ENCODE measurements at regions not wholly inside any gene's neighbourhood (a gene's known extent, or its start where the extent isn't known, plus 50 kb on each side); places are given as distances from the start of the nearest gene placed in this dataset.

- Histone ChIP-seq H3K14ac (ENCODE audit: low read length) (no peak overlapping the region), H3K9me3 (ENCODE audit: insufficient read depth, low read depth, low read length) (peaks cover 4% of the 10 kb centered on the region), H3K18ac (ENCODE audit: low read length) (no peak overlapping the region), H3K79me2 (ENCODE audit: control insufficient read depth, insufficient read depth, low read length, poor library complexity) (no peaks in the 10 kb centered on the region), H2AFZ (ENCODE audit: insufficient read depth, low read length, poor library complexity) (no peak overlapping the region), H3K27ac (ENCODE audit: low read depth, low read length) (no peak overlapping the region), H2BK120ac (ENCODE audit: insufficient read depth, low read length, poor library complexity) (no peak overlapping the region), H3K4me1 (ENCODE audit: control insufficient read depth in 1 of 2, insufficient read depth in 2 of 2, low read length in 2 of 2) (peaks cover 3 to 7% of the 10 kb centered on the region in 2 experiments), H4K12ac (ENCODE audit: low read depth, low read length) (no peak overlapping the region), H3K4me2 (ENCODE audit: low read length) (no peak overlapping the region), H3K9ac (ENCODE audit: low read length) (no peak overlapping the region), H2BK12ac (ENCODE audit: low read length) (no peak overlapping the region), H3K79me1 (ENCODE audit: low read length) (peaks cover 4% of the 10 kb centered on the region), H4K91ac (ENCODE audit: low read depth, low read length) (no peak overlapping the region), H3K27me3 (ENCODE audit: insufficient read depth, low read length) (no peaks in the 10 kb centered on the region), H4K8ac (ENCODE audit: low read depth, low read length) (no peak overlapping the region), H2BK5ac (ENCODE audit: low read depth, low read length, poor library complexity) (no peak overlapping the region), H2AK5ac (ENCODE audit: low read length) (no peak overlapping the region), H3K4ac (ENCODE audit: low read depth, low read length) (no peak overlapping the region), H3K36me3 (ENCODE audit: control insufficient read depth in 1 of 2, insufficient read depth in 2 of 2, low read length in 2 of 2) (peaks cover 33 to 45% of the 10 kb centered on the region in 2 experiments), H3K23ac (ENCODE audit: low read length) (no peak overlapping the region), H3K4me3 (ENCODE audit: low read depth, low read length) (no peak overlapping the region)
- WGBS (ENCODE audit: extremely low coverage, insufficient coverage, insufficient read length) = no CpG with 5 or more reads among the region's 2 CpGs
- no peak for DNase-seq
These were observed 197.3 kb upstream of the RGS6 start for GRCh38 chr14:71734885-71735284.

- no peak overlapping the region for H2BK12ac ChIP-seq (ENCODE audit: low read length)
- H2BK120ac ChIP-seq (ENCODE audit: insufficient read depth, low read length, poor library complexity) = no peak overlapping the region
- H3K36me3 ChIP-seq (ENCODE audit: control insufficient read depth in 1 of 2, insufficient read depth in 2 of 2, low read length in 2 of 2) = peaks cover 21 to 33% of the 10 kb centered on the region in 2 experiments
- peaks cover 2% of the 10 kb centered on the region for H3K9me3 ChIP-seq (ENCODE audit: insufficient read depth, low read depth, low read length)
- peaks cover 6% of the 10 kb centered on the region for H3K79me1 ChIP-seq (ENCODE audit: low read length)
- H3K27me3 ChIP-seq (ENCODE audit: insufficient read depth, low read length) = no peaks in the 10 kb centered on the region
- H4K12ac ChIP-seq (ENCODE audit: low read depth, low read length) = no peak overlapping the region
- no peak overlapping the region for H2BK5ac ChIP-seq (ENCODE audit: low read depth, low read length, poor library complexity)
- H3K23ac ChIP-seq (ENCODE audit: low read length) = no peak overlapping the region
- H3K14ac ChIP-seq (ENCODE audit: low read length) = no peak overlapping the region
- H3K4me2 ChIP-seq (ENCODE audit: low read length) = no peak overlapping the region
- DNase-seq = no peak
- H4K91ac ChIP-seq (ENCODE audit: low read depth, low read length) = no peak overlapping the region
- no peak overlapping the region for H2AK5ac ChIP-seq (ENCODE audit: low read length)
- H3K79me2 ChIP-seq (ENCODE audit: control insufficient read depth, insufficient read depth, low read length, poor library complexity) = no peaks in the 10 kb centered on the region
- H3K4me1 ChIP-seq (ENCODE audit: control insufficient read depth in 1 of 2, insufficient read depth in 2 of 2, low read length in 2 of 2) = peaks cover 7 to 8% of the 10 kb centered on the region in 2 experiments
- no peak overlapping the region for H2AFZ ChIP-seq (ENCODE audit: insufficient read depth, low read length, poor library complexity)
- no peak overlapping the region for H3K4me3 ChIP-seq (ENCODE audit: low read depth, low read length)
- no peak overlapping the region for H3K27ac ChIP-seq (ENCODE audit: low read depth, low read length)
- no peak overlapping the region for H4K8ac ChIP-seq (ENCODE audit: low read depth, low read length)
- H3K4ac ChIP-seq (ENCODE audit: low read depth, low read length) = no peak overlapping the region
- no peak overlapping the region for H3K18ac ChIP-seq (ENCODE audit: low read length)
- H3K9ac ChIP-seq (ENCODE audit: low read length) = no peak overlapping the region
- WGBS (ENCODE audit: extremely low coverage, insufficient coverage, insufficient read length) = no CpG with 5 or more reads among the region's 3 CpGs
These were observed 194.5 kb upstream of the RGS6 start for GRCh38 chr14:71737760-71738159.

- Histone ChIP-seq H3K23ac (ENCODE audit: low read length) (no peak overlapping the region), H3K9ac (ENCODE audit: low read length) (no peak overlapping the region), H3K4ac (ENCODE audit: low read depth, low read length) (no peak overlapping the region), H3K14ac (ENCODE audit: low read length) (no peak overlapping the region), H2BK12ac (ENCODE audit: low read length) (no peak overlapping the region), H3K27ac (ENCODE audit: low read depth, low read length) (peak overlapping the region; percentile 54), H2BK5ac (ENCODE audit: low read depth, low read length, poor library complexity) (no peak overlapping the region), H2AK5ac (ENCODE audit: low read length) (no peak overlapping the region), H3K4me2 (ENCODE audit: low read length) (peak overlapping the region; percentile 13), H3K79me2 (ENCODE audit: control insufficient read depth, insufficient read depth, low read length, poor library complexity) (no peaks in the 10 kb centered on the region), H3K27me3 (ENCODE audit: insufficient read depth, low read length) (no peaks in the 10 kb centered on the region), H3K9me3 (ENCODE audit: insufficient read depth, low read depth, low read length) (peaks cover 2% of the 10 kb centered on the region), H4K12ac (ENCODE audit: low read depth, low read length) (no peak overlapping the region), H2AFZ (ENCODE audit: insufficient read depth, low read length, poor library complexity) (no peak overlapping the region), H4K8ac (ENCODE audit: low read depth, low read length) (no peak overlapping the region), H3K79me1 (ENCODE audit: low read length) (peaks cover 2% of the 10 kb centered on the region), H3K36me3 (ENCODE audit: control insufficient read depth in 1 of 2, insufficient read depth in 2 of 2, low read length in 2 of 2) (peaks cover 13 to 24% of the 10 kb centered on the region in 2 experiments), H3K4me1 (ENCODE audit: control insufficient read depth in 1 of 2, insufficient read depth in 2 of 2, low read length in 2 of 2) (peaks cover 4% of the 10 kb centered on the region in 2 experiments), H3K4me3 (ENCODE audit: low read depth, low read length) (no peak overlapping the region), H3K18ac (ENCODE audit: low read length) (no peak overlapping the region), H2BK120ac (ENCODE audit: insufficient read depth, low read length, poor library complexity) (no peak overlapping the region), H4K91ac (ENCODE audit: low read depth, low read length) (no peak overlapping the region)
- DNase-seq = peak; percentile 64 to 82
- WGBS (ENCODE audit: extremely low coverage, insufficient coverage, insufficient read length) = no CpG with 5 or more reads among the region's 5 CpGs
These were observed 192.8 kb upstream of the RGS6 start for GRCh38 chr14:71739273-71739990.

GRCh38 chr14:71741241-71741640 lies 191.0 kb upstream of the RGS6 start:
- DNase-seq = no peak
- Histone ChIP-seq H3K9me3 (ENCODE audit: insufficient read depth, low read depth, low read length) (peaks cover 2% of the 10 kb centered on the region), H3K4me1 (ENCODE audit: control insufficient read depth in 1 of 2, insufficient read depth in 2 of 2, low read length in 2 of 2) (peaks cover 4% of the 10 kb centered on the region in 2 experiments), H4K91ac (ENCODE audit: low read depth, low read length) (no peak overlapping the region), H3K79me1 (ENCODE audit: low read length) (peaks cover 2% of the 10 kb centered on the region), H4K12ac (ENCODE audit: low read depth, low read length) (no peak overlapping the region), H3K4me2 (ENCODE audit: low read length) (no peak overlapping the region), H2BK12ac (ENCODE audit: low read length) (no peak overlapping the region), H3K79me2 (ENCODE audit: control insufficient read depth, insufficient read depth, low read length, poor library complexity) (no peaks in the 10 kb centered on the region), H2AK5ac (ENCODE audit: low read length) (no peak overlapping the region), H3K4ac (ENCODE audit: low read depth, low read length) (no peak overlapping the region), H3K23ac (ENCODE audit: low read length) (no peak overlapping the region), H2BK5ac (ENCODE audit: low read depth, low read length, poor library complexity) (no peak overlapping the region), H3K27ac (ENCODE audit: low read depth, low read length) (no peak overlapping the region), H2BK120ac (ENCODE audit: insufficient read depth, low read length, poor library complexity) (no peak overlapping the region), H3K18ac (ENCODE audit: low read length) (no peak overlapping the region), H3K14ac (ENCODE audit: low read length) (no peak overlapping the region), H3K27me3 (ENCODE audit: insufficient read depth, low read length) (no peaks in the 10 kb centered on the region), H2AFZ (ENCODE audit: insufficient read depth, low read length, poor library complexity) (no peak overlapping the region), H3K9ac (ENCODE audit: low read length) (no peak overlapping the region), H4K8ac (ENCODE audit: low read depth, low read length) (no peak overlapping the region), H3K4me3 (ENCODE audit: low read depth, low read length) (no peak overlapping the region), H3K36me3 (ENCODE audit: control insufficient read depth in 1 of 2, insufficient read depth in 2 of 2, low read length in 2 of 2) (peaks cover 8 to 18% of the 10 kb centered on the region in 2 experiments)
- WGBS (ENCODE audit: extremely low coverage, insufficient coverage, insufficient read length) = no CpG with 5 or more reads among the region's 5 CpGs
